ENCODE measurements at regions not wholly inside any gene's neighbourhood (a gene's known extent, or its start where the extent isn't known, plus 50 kb on each side); places are given as distances from the start of the nearest gene placed in this dataset.

DNA sequence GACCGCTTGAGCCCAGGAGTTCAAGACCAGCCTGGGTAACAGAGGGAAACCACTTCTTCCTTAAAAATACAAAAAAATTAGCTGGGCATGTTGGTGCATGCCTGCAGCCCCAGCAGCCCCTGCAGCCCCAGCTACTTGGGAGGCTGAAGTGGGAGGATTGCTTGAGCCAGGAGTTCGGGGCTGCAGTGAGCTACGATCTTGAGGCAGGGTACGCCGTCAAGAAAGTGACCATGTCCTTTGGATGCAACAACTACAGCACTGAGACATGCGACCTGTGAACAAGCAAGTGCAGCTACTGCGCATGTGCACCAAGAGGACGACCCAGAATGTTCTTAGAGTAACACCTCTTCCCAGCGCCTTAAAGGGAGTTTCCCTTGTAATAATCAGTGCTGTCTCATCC is 66.6 kb upstream of the ZNF479 start:
- TF ChIP-seq CTCF (IDR thresholded peaks at IDR 0.05; ENCODE audit: poor library complexity) (no peak), EZH2phosphoT487 (IDR thresholded peaks at IDR 0.05; ENCODE audit: low read depth, severe bottlenecking, unreplicated experiment) (no peak)
